Uterus (tissue), 2 donors: ENCODE measurements at regions not wholly inside any gene's neighbourhood (a gene's known extent, or its start where the extent isn't known, plus 50 kb on each side); places are given as distances from the start of the nearest gene placed in this dataset.

Experiments used
- CTCF ChIP-seq, 4 experiments: fragments of 200-600 bp in 2 of 4; fragments of 450-650 bp in 2 of 4; sonication (generic) in 2 of 4; IDR thresholded peaks; one replicate each; pipeline ENCODE4 v1.5.1; 2016 to 2019; ENCODE audit warnings: antibody characterized with exemption in 4 of 4, mild to moderate bottlenecking in 2 of 4, moderate library complexity in 1 of 4
- POLR2A ChIP-seq, 2 donors: fragments of 450-650 bp; IDR thresholded peaks; one replicate each; pipeline ENCODE4 v1.6.1; 2016; ENCODE audit warnings: antibody characterized with exemption in 2 of 2, mild to moderate bottlenecking in 1 of 2, moderate library complexity in 1 of 2

DNA sequence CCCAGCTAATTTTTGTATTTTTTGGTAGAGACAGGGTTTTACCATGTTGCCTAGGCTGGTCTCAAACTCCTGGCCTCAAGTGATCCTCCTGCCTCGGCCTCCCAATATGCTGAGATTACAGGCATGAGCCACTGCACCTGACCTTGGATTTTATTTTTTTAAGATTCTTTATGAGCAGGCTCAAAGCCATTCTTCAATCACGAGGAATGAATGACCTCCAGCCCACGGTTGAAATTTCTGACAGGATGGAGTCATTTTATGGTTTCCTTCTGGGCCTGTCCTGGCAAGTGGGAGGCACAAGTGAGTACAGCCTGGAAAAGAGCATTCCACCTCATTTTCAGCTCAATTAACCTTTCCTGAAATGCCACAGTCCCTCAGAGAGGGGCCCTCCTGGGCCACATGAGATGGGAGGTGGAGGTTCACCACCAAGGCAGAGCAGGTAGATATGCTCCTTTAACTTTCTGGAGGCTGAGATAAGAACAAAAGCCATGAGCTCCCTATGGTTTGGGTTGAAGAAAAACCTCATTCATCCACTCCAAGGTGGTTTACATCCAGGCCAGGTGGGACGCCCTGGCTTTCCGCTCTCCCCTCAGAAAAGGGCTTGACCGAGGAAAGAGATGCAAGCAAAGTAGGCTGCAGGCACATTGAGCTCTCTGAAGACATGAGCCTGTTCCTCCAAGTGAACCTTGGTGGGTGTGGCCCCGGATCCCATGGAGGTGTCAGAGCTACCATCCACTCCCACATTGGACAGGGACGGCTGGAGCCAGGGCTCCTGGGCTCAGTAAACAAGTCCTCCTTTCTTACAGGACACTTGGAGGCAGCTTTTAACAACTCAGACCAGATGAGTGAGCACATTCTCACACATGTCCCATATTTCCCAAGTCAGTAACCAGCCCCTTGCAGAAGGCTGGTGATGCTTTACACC lies 208.5 kb upstream of the SSTR4 start:
- TF ChIP-seq POLR2A (IDR thresholded peaks at IDR 0.05) (no peak), CTCF (IDR thresholded peaks at IDR 0.05) (no peak)
